Stimulated activated CD4-positive, alpha-beta T cell treated with anti-CD3 and anti-CD28 coated beads, TNF-alpha, amount 100 ng/mL, for 4 hours (primary cell): ENCODE measurements at regions not wholly inside any gene's neighbourhood (a gene's known extent, or its start where the extent isn't known, plus 50 kb on each side); places are given as distances from the start of the nearest gene placed in this dataset.
"Not testable (repeated sequence)": the region's sequence is repeated elsewhere in the genome, so short reads cannot be mapped to it uniquely, and the experiment has no call there.

Experiments
- DNase-seq, 3 experiments: peaks; one replicate each; pipeline ENCODE4 v3.0.0-alpha.2; 2020; ENCODE audit warnings: low read depth in 3 of 3

GRCh38 chr6:14478381-14479225 lies 361.0 kb downstream of the CD83 start:
- no peak for DNase-seq

GRCh38 chr6:14481946-14482345 lies 364.4 kb downstream of the CD83 start:
- not testable (repeated sequence) for DNase-seq

GRCh38 chr6:14487625-14488024 lies 370.1 kb downstream of the CD83 start:
- DNase-seq = no peak

- no peak for DNase-seq
Measured at GRCh38 chr6:14488180-14488579, 370.6 kb downstream of the CD83 start.

GRCh38 chr6:14489445-14489844 lies 371.9 kb downstream of the CD83 start:
- DNase-seq = no peak

- no peak for DNase-seq
Measured at GRCh38 chr6:14498748-14499147, 381.2 kb downstream of the CD83 start.

GRCh38 chr6:14499309-14499708 lies 381.7 kb downstream of the CD83 start:
- no peak for DNase-seq

- no peak for DNase-seq
Measured at GRCh38 chr6:14499841-14500240, 382.3 kb downstream of the CD83 start.

- DNase-seq = no peak
Measured at GRCh38 chr6:14500809-14501208, 383.2 kb downstream of the CD83 start.

- no peak for DNase-seq
Measured at GRCh38 chr6:14501240-14501639, 383.7 kb downstream of the CD83 start.

GRCh38 chr6:14501914-14502313 lies 384.3 kb downstream of the CD83 start:
- DNase-seq = no peak

- no peak for DNase-seq
Measured at GRCh38 chr6:14502551-14502950, 385.0 kb downstream of the CD83 start.

- no peak for DNase-seq
Measured at GRCh38 chr6:14505401-14505800, 387.8 kb downstream of the CD83 start.

GRCh38 chr6:14506656-14507246 lies 389.2 kb downstream of the CD83 start:
- DNase-seq = no peak

- no peak for DNase-seq
Measured at GRCh38 chr6:14509120-14509519, 391.5 kb downstream of the CD83 start.

GRCh38 chr6:14510038-14510437 lies 392.5 kb downstream of the CD83 start:
- no peak for DNase-seq

GRCh38 chr6:14511061-14511586 lies 393.6 kb downstream of the CD83 start:
- no peak for DNase-seq

GRCh38 chr6:14512246-14512645 lies 394.7 kb downstream of the CD83 start:
- no peak for DNase-seq

GRCh38 chr6:14513496-14514393 lies 396.2 kb downstream of the CD83 start:
- no peak for DNase-seq

GRCh38 chr6:14516956-14517355 lies 399.4 kb downstream of the CD83 start:
- no peak for DNase-seq

GRCh38 chr6:14517516-14518105 lies 400.0 kb downstream of the CD83 start:
- DNase-seq = no peak
